ENCODE measurements at regions not wholly inside any gene's neighbourhood (a gene's known extent, or its start where the extent isn't known, plus 50 kb on each side); places are given as distances from the start of the nearest gene placed in this dataset.

DNA sequence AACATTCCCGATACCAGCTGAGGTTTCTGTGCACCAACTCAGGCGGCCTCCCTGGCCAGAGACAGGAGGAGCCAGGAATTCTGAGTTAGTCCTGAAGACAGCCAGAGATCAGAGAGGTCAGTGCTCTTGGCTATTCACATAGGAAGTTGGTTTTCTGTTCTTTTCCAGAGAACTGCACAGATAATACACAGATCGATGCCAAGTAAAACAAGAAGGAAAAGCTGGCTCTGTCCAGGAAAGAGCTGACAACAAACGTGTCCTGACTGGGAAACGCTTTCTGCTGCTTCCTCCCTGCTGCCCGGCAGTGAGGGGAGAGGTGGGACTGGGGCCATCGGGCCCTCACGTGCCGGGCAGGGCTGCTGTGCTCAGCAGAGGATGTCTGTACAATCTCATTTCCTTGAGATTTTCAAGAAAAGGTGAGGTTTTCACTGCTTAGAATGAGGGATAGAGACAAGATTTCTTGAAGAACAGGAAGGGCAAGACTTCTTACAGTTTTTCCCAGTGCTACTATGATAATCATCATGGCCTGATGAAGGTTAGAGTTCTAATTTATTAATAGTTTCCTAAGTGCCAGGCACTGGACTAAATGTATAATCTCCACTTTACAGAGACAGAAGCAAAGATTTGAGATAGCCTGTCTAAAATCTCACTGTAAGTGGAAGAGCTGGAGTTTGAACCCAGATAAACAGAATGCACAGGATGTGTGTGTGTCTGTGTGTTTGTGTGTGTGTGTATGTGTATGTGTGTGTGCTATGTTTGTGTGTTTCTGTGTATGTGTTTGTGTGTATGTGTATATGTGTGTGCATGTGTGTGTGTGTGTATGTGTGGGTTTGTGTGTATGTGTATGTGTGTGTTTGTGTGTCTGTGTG lies 211.0 kb upstream of the RAB4A start (continued):
- TF ChIP-seq IKZF4 (CRISPR knock-in tag; IDR thresholded peaks at IDR 0.05; ENCODE audit: borderline replicate concordance, low read depth, not compliant biosample characterization) (no peak), HNF4G (IDR thresholded peaks at IDR 0.05; ENCODE audit: borderline replicate concordance, low read depth, low read length) (peak; percentile 24; the same call in 1 of the 2 replicates), HNF4G (CRISPR knock-in tag; IDR thresholded peaks at IDR 0.05; ENCODE audit: borderline replicate concordance, low read depth) (no peak), MLLT10 (CRISPR knock-in tag; IDR thresholded peaks at IDR 0.05) (no peak), SUZ12 (IDR thresholded peaks at IDR 0.05; ENCODE audit: low read depth, low read length) (no peak), AKNA (CRISPR knock-in tag; IDR thresholded peaks at IDR 0.05; ENCODE audit: borderline replicate concordance) (no peak), ARNT2 (CRISPR knock-in tag; IDR thresholded peaks at IDR 0.05; ENCODE audit: low read depth) (no peak), NFE2 (CRISPR knock-in tag; IDR thresholded peaks at IDR 0.05) (no peak), NFKBIZ (CRISPR knock-in tag; IDR thresholded peaks at IDR 0.05) (no peak), GATAD2A (CRISPR knock-in tag; IDR thresholded peaks at IDR 0.05) (peak; percentile 24; the same call in 1 of the 2 replicates), CENPX (CRISPR knock-in tag; IDR thresholded peaks at IDR 0.05) (no peak), SALL1 (CRISPR knock-in tag; IDR thresholded peaks at IDR 0.05) (no peak; the same call in 1 of the 2 replicates), CBX2 (IDR thresholded peaks at IDR 0.05; ENCODE audit: low read depth, low read length) (no peak), CBX2 (CRISPR knock-in tag; IDR thresholded peaks at IDR 0.05; ENCODE audit: low read depth) (no peak), SMYD3 (CRISPR knock-in tag; IDR thresholded peaks at IDR 0.05) (no peak), HOXA3 (CRISPR knock-in tag; IDR thresholded peaks at IDR 0.05) (no peak), CEBPG (CRISPR knock-in tag; IDR thresholded peaks at IDR 0.05) (no peak), PHF20 (CRISPR knock-in tag; IDR thresholded peaks at IDR 0.05) (no peak)
- TF ChIP-seq, protein P1, sequence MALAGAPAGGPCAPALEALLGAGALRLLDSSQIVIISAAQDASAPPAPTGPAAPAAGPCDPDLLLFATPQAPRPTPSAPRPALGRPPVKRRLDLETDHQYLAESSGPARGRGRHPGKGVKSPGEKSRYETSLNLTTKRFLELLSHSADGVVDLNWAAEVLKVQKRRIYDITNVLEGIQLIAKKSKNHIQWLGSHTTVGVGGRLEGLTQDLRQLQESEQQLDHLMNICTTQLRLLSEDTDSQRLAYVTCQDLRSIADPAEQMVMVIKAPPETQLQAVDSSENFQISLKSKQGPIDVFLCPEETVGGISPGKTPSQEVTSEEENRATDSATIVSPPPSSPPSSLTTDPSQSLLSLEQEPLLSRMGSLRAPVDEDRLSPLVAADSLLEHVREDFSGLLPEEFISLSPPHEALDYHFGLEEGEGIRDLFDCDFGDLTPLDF (CRISPR knock-in tag; IDR thresholded peaks at IDR 0.05): no peak
- TF ChIP-seq, protein P2, sequence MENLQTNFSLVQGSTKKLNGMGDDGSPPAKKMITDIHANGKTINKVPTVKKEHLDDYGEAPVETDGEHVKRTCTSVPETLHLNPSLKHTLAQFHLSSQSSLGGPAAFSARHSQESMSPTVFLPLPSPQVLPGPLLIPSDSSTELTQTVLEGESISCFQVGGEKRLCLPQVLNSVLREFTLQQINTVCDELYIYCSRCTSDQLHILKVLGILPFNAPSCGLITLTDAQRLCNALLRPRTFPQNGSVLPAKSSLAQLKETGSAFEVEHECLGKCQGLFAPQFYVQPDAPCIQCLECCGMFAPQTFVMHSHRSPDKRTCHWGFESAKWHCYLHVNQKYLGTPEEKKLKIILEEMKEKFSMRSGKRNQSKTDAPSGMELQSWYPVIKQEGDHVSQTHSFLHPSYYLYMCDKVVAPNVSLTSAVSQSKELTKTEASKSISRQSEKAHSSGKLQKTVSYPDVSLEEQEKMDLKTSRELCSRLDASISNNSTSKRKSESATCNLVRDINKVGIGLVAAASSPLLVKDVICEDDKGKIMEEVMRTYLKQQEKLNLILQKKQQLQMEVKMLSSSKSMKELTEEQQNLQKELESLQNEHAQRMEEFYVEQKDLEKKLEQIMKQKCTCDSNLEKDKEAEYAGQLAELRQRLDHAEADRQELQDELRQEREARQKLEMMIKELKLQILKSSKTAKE (CRISPR knock-in tag; IDR thresholded peaks at IDR 0.05; ENCODE audit: borderline replicate concordance): no peak

Data from HepG2 (cell line).